ENCODE measurements at regions not wholly inside any gene's neighbourhood (a gene's known extent, or its start where the extent isn't known, plus 50 kb on each side); places are given as distances from the start of the nearest gene placed in this dataset.
A peak's percentile ranks its signal among the peaks of the same experiment; 100 is the strongest.

DNA sequence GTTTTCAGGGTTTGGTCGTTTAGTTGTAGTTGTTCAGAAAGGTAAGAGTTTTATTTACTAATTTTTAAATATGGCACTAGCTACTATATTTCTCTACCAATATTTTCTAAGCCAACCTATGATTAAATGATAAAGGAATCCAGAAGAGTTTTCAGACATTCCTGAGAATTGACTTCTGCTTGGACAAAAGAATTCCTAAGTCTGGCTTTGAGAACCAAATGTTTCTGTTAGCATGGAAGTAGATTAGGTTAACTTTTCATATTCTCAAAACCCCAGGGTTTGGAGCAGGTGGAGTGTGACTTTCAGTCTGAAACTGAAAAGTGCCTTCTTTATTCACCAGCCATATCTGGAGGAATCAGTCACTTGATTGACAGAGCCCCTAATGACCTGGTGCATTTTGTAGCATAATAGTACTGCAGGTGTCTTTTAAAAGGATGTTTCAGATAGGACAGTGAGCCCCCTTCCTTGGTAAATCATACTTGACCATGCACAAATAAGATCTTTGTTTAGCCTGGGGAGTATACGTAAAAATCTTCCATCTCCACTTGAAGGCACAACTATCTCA lies 457.0 kb upstream of the ZNF462 start:
- no peak for DNase-seq

DNA sequence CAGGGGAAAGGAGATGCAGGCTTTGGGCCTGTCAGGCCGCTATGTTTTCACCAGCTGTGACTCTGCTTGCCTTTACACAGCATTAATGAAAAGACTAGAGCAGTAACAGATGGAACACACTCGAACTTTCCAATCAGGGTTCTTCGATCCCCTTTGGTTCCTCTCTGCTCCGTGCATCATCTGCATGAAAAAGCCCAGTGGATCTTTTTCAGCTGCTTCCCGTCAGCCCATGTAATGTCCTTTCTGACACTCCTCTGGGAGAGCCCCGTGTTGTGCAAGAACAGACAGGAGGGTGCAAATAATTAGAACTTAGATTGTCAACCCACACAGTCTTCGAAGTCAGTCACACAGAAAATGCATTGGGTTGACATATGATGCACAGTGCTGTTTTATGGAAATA lies 448.9 kb upstream of the ZNF462 start:
- DNase-seq: no peak

DNA sequence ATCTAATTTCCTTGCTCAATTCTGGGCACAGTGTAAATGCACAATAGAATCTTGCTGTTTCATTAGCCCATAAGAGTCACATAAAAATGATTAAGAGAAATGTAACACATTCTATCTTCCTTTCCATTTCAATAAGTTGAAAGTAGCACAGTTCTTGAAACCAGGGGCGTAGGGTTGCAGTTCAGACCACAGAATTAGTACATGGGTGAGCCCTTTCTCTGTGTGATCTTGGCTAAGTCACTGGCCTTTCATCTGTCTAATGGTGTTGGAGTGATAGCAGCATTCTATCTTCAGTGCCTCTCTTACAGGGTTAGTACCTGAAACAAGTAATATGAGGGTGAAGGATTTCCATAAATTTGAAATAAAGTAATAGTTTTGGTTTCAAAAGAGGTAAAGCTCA lies 445.3 kb upstream of the ZNF462 start:
- DNase-seq: no peak

DNA sequence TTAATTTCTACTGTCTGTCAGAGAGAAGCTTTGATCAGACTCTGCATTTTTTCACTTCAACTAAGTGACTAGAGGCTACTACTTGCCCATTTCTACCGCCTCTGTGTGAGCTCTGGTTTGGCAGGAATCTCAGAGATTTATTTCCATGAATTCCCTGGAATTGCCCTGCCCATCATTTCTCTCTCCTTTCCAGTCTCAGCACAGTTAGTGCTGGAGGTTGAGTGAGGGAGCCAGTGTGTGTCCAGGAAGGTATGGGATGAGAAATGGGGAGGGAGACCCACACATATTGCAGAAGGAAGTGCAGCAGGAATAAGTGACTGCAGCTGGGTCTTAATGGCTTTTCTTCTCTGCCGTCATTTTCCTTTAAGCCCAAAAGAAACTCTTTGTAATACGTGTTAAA lies 443.1 kb upstream of the ZNF462 start:
- DNase-seq: no peak

DNA sequence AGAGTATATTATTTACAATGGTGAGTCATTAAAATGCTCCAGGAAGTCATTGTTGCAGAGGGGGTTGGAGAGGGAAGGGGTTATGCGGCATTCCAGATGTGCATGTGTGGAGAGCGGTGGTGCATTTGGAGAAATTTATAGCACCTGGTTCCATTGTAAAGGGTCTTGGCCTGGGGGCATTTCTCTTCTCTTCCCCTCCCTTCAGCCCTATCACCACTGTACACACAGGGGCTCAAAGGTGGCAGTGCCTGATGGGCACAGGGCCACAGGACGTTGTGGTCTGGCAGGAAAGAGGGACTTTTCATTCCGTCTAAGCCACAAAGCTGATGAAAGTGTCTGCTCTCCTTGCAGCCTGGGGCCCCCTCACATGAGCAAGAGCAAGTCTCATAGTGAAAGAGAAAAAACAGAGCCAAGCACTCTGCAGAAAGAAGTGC lies 442.4 kb upstream of the ZNF462 start:
- DNase-seq: no peak

DNA sequence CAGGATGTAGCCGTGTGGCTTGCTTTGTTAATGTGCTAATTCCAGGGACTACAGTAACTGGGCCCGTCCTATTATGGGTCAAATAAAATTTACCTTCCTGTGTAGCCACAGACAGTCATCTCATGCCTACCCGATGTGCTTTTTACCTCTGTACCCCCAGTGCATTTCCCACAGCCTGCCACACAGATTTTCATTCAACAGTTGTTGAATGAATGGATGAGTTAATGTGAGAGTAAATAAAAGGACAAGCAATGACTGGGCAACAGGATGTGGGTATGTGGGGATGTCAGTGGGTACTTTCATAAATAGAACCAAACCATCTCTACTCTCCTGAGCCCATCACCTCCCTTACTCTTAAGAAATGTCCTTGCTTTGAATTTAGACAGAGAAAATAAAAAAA lies 441.2 kb upstream of the ZNF462 start:
- no peak for DNase-seq

DNA sequence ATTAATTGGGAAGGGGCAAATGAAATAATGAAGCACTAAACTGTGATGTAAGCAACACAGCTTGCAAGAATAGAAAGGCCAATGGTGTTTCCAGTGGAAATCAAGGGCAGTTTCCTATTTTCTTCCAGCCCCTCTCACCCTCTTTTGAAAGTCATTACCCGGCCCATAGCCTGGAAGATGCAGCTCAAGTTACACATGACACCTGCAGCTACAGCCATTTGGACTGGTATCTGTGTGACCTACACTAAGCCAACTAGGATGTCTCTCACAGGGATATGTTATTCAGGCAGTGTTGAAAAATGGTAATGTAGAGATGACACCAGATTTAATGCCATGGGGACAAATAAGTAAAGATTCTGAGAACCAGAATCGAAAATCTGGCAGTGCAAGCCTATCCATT lies 439.4 kb upstream of the ZNF462 start:
- no peak for DNase-seq

DNA sequence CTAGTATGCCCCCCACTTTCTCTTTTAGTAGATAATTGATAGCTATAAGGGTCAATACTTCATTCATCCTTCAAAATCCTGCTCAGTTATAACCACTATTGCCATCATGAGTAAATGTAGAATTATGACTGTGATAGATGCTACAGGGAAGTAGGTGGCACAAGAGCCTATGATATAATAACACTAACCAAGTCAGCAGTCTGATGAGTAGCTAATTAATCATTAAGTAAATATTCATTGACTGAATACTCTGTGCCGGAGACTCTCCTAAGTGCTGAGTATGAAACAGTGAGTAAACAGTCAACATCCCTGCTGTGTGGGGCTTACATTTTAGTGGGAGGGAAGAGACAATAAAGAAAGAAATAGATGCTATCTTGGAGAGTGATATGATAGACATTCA lies 430.3 kb upstream of the ZNF462 start:
- DNase-seq: no peak

DNA sequence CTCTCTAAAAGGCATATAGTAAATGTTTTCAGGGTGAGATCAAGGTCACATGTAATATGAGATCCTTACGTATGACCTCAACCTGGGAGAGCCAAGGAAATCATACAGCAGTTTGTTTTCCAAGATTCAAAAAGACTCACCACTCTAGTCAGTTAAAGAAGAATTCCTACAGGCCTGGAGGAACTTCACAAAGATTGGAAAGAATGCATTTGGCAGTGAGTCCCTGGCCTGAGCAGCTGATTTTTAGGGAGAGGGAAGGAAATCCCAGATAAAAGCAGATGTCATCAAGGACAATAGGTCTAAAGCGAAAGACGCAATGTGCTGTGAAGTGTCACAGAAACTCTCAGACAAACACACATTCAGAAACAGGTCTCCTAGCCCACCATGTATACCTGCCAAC lies 424.0 kb upstream of the ZNF462 start:
- DNase-seq: no peak

DNA sequence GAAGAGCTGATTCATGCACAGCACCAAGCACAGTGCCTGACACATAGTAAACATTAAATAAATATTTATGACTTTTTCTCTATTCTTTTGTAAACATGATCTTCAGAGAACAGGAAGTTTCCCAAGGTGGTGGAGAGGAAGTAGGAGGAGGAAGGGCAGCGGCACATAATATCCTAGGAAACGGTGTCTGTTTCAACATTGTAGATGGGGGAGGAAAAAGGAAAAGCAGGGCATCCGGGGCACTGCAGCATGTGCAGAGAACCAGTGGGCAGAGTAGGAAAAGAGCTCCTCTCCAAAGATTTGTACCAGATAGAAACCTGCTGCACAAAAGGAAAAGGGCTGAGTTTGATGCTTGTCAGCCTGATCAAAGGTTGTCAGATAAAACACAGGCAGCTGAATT lies 421.7 kb upstream of the ZNF462 start:
- no peak for DNase-seq

DNA sequence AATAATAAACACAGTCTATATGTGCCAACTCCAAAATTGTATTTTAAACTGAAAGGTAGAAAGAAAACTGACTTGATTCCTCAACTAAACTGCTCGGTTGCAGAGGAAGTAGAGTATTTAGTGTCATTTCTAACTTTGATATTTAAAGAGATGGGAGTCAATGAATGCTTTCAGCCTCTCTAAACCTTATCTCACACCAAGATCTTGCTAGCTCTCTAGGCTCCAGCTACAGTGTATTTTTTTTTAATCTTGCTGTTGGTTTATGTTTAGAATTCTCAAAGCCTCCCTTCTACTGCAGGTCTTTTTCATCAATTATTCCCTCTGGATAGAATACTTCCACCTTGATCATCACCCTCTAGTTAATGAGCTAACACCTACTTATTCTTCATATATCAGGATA lies 419.4 kb upstream of the ZNF462 start:
- no peak for DNase-seq

DNA sequence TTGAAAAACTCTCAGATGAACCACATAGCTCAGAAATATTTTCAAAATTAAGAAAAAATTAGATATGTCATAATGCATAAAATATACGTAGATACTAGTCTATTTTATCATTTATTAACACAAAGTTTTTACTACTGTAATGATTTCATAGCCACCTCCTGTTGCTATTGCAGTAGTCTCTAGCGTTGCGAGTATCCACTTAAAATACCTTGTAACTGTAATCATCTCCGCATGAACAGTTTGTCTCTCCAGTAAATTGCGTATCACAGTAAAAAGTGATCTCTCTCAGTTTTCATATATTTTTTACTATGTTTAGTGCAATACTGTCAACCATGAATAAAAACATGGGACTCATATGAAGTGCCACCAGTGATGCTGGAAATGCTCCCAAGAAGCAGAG lies 417.9 kb upstream of the ZNF462 start:
- no peak for DNase-seq

DNA sequence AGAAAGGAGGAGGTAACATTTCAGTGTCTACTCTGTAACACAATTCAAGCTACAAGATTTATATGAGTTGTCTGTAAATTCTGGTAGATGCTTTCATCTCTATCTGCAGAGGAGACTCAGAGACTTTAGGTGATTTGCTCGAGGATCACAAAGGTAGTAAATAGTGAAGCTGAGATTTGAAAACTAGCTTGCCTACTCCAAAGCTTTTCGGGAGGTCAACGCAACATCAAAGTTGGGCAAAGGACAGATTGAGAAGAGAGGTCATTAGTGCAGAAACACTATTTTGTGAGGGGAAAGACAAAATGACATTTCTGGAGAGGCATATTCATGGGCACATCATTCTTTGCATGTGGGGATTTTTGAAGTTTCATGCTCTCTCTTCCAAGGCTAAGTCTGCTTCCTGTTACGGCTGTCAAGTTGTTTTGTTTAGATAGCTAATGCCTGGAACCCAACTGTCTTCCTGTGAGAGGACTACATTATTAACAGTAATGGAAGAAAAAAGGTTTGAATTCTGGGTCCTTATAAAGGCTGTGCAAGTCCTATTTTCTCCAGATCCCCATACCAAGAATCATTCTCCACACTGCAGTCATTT lies 413.5 kb upstream of the ZNF462 start:
- DNase-seq: no peak

DNA sequence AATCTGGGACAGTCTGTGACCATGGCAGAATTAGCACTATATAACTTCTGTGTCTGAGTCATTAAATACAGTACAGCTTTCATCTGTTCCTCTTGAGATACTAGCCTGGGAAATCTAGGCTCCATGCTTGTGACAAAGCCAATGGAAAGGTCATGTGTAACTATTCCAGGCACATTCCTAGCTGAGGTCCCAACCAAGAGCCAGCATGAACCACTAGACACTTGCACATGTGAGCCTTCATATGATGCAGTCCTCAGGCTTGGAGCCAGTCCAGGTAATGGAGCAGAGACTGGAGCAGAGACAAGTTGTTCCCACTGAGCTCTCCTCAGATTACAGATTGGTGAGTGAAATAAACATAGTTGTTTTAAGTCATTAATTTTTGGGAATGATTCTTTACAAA lies 412.4 kb upstream of the ZNF462 start:
- DNase-seq: no peak

DNA sequence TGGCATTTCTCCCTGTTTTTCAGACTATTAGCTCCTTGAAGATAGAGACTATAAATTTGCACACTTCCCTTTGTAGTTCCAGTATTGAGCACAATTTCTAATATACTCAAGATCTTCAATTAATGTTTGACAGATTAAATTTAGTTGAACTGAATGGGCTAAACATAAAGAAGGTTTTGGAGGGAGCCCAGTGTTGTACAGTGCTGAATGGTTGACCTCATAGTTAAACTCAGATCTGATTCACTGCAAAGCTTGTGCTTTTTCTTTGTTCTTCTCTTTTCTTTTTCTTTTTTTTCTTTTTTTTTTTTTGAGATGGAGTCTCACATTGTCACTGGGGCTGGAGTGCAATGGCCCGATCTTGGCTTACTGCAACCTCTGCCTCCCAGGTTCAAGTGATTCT lies 411.7 kb upstream of the ZNF462 start:
- no peak for DNase-seq

DNA sequence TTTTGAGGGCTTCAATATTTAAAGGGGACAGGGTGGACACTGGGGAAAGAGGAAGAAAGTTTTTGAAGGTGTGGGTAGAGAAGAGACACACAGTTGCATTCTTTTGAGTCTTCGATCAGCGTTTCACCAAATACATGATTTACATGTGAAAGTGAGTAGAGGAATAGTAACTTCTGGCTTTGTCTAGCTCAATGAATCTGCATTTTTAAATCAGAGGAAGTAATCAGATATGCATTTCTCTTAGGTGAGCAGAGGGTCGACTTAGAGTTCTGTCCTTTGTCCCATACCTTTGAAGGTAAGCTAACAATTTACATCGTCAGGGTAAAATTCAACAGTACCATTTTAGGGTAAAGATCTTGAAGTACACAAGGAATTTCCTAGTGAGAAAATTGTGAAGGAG lies 406.4 kb upstream of the ZNF462 start:
- DNase-seq: no peak

DNA sequence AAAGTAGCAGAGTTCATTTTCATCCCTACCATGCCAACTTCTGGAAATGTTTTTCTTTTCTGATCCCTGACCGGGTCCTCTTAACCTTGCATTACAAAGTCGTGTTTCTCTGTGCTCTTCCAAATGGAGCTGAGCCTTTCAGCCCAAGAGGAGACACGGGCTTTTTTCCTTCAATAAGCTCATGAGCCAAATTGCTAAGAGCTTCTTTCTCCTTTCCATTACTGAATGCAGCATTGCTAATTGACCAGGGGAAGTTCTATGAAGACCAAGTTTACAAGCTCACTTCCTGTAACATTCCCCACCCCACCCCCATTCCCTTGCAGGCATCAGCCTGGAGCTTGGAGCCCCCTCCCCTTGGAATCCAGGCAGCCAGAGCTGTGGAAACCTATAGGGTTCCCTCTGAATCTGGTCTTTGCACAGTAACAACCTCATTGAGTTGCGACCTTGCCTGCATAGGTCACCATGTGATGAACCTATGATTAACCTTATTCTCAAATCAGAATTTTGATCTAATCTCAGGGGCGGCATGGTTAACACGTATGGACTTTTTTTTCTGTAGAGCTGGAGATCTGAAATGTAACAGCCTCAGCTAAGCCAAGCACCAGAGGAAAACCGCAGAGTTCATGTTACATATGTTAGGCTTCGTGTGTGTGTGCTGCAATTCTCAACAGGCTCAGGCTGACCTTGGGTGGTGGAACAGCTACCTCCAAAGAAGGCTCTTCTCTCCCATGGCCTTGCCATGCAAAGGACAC lies 395.7 kb upstream of the ZNF462 start:
- DNase-seq: no peak

DNA sequence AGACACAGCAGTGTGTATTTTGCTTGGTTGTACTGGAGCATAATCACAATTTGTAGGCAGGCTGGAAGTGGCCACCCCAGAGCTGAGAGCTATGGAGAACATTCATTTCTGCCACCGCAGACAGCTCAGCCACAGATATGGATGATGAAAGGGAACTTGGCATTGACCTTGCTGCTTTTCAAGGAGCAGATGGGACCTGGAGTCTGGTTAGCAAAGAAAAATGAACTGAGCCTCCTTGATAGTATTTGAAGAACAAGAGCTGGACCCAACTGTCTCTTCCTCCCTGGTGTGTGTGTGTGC lies 395.2 kb upstream of the ZNF462 start:
- no peak for DNase-seq

DNA sequence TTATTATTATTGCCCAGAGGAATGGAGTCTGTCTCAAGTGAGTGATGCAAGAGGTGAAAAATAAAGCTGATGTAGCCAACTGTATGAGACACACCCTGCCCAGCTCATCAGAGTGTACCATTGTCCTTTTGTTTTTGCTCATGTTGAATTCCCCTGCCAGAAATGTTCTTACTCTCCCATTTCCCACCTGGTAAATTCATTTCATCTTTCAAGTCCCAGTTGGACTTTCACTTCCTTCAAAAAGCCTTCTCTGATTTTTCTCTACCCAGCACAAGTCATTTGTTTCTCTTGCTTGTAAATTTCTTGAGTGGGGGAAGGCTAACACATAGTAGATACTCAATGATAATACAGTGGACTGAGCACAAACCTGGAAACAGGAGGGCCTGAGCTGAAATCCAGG lies 394.5 kb upstream of the ZNF462 start:
- no peak for DNase-seq

DNA sequence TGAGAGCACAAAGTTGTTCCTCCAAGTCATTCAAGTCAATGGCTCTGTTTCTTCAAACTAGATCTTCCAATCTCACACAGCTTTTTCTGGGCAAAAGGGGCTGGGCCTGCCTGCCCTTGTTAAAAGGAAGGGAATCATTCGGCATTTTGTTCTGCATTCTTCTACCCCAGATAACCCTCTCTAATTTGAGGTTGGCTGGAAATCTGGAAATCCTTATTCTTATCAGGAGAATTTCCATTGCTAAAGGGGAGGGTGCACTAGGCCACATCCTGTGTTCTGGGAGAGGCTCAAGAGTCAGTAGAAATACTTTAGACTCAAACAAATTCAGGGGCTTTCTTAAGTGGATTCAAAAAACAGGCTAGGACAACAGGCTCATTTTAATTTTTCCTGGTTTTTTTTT lies 384.7 kb upstream of the ZNF462 start:
- DNase-seq: no peak

DNA sequence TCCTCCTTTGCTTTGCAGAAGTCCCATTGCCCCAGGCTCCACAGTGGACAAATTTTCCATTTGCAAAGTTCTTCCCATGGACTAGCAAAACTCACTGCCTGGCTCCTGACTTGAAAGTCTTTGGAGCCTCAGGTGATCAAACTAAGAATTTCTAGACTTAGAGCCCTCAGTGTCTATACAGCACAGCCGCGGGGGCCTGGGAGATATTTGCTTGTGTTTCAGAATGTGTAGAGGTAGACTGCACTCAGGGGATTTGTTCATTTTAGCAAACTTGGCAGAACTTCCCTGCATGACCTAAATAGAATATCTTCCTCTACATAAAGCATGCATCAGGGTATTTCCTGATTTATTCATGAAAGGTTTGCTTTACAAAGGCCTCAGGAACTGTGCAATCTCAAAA lies 384.2 kb upstream of the ZNF462 start:
- no peak for DNase-seq

DNA sequence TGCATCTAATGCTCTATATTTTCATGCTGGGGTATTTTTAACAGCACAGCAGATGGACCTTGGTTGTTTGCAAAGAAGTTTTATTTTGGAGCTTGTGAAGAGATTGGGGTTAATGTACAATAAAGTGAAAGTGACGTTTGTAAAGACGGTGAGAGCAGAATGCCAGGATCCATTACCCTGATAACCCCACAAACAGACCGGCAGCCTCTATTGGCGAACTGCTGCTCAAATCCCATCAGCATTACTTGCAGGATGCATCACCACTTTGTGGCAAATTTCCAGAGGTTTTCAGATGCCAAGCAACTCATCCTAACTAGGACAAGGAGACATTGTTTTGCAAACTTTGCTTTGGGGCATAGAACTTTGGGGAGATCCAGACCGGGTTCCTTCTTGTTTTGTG lies 383.3 kb upstream of the ZNF462 start:
- DNase-seq: peak in 3 of 58 donors; percentile 2 to 16 (median 3)

DNA sequence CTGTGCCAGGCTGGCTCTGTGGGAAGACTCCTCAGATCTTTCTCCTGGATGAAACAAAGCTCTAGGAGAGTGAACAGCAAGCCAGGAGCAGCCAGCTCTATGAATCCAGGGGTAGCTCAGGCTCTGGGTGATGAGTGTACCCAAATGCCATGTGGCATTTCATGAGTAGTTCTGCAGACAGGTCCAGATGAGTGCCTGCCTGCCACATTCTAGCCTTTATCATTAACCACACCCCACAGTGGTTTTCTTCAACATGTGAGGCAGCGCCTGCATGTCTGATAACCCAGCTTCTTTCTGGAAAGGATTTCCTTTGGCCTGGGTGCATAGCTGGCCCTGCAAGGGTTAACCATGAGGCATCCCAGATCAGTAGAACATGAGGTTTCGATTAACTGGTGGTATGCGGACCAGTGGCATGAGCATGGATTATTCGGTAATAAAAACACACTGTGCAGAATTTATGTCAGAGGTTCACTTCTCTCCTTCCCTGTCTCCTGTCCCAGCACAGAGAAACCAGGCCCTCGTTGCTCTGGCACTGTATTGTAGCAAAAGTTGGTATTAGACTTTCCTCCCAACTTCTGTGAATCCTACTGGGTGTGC lies 381.9 kb upstream of the ZNF462 start:
- DNase-seq: no peak

Data from anterior cingulate cortex (tissue), 58 donors.